ENCODE measurements at regions not wholly inside any gene's neighbourhood (a gene's known extent, or its start where the extent isn't known, plus 50 kb on each side); places are given as distances from the start of the nearest gene placed in this dataset.

GRCh38 chr2:20900052-20900636 is 77.2 kb upstream of the LDAH start:
- no peak for TF ChIP-seq YY1 (IDR thresholded peaks at IDR 0.05; ENCODE audit: low read depth)
- no peak for TF ChIP-seq RAD21 (IDR thresholded peaks at IDR 0.05; ENCODE audit: low read depth)

GRCh38 chr2:20897874-20898453 is 75.1 kb upstream of the LDAH start:
- no peak for TF ChIP-seq USF1 (IDR thresholded peaks at IDR 0.05)
- TF ChIP-seq MAX (IDR thresholded peaks at IDR 0.05) = no peak
- TF ChIP-seq CEBPB (IDR thresholded peaks at IDR 0.05) = no peak
- TF ChIP-seq EP300 (IDR thresholded peaks at IDR 0.05; ENCODE audit: borderline replicate concordance) = no peak
- TF ChIP-seq ZBTB7A (IDR thresholded peaks at IDR 0.05; ENCODE audit: low read depth) = no peak
- TF ChIP-seq TAF1 (IDR thresholded peaks at IDR 0.05; ENCODE audit: low read depth) = no peak
- TF ChIP-seq CREB1 (IDR thresholded peaks at IDR 0.05; ENCODE audit: low read depth) = no peak
- no peak for TF ChIP-seq NFIC (IDR thresholded peaks at IDR 0.05)
- no peak for TF ChIP-seq YY1 (IDR thresholded peaks at IDR 0.05; ENCODE audit: low read depth)
- TF ChIP-seq TCF12 (IDR thresholded peaks at IDR 0.05; ENCODE audit: low read depth) = no peak
- no peak for TF ChIP-seq REST (IDR thresholded peaks at IDR 0.05; ENCODE audit: low read depth)
- TF ChIP-seq TEAD4 (IDR thresholded peaks at IDR 0.05) = no peak
- no peak for TF ChIP-seq EGR1 (IDR thresholded peaks at IDR 0.05)
- no peak for TF ChIP-seq RAD21 (IDR thresholded peaks at IDR 0.05; ENCODE audit: low read depth)
- TF ChIP-seq FOXM1 (IDR thresholded peaks at IDR 0.05; ENCODE audit: borderline replicate concordance, low read depth) = no peak

GRCh38 chr2:20897047-20897446 is 74.1 kb upstream of the LDAH start:
- TF ChIP-seq EGR1 (IDR thresholded peaks at IDR 0.05) (no peak), REST (IDR thresholded peaks at IDR 0.05; ENCODE audit: low read depth) (no peak), YY1 (IDR thresholded peaks at IDR 0.05; ENCODE audit: low read depth) (no peak), CEBPB (IDR thresholded peaks at IDR 0.05) (no peak), EP300 (IDR thresholded peaks at IDR 0.05; ENCODE audit: borderline replicate concordance) (no peak), FOXM1 (IDR thresholded peaks at IDR 0.05; ENCODE audit: borderline replicate concordance, low read depth) (no peak), RAD21 (IDR thresholded peaks at IDR 0.05; ENCODE audit: low read depth) (no peak), USF1 (IDR thresholded peaks at IDR 0.05) (no peak), TAF1 (IDR thresholded peaks at IDR 0.05; ENCODE audit: low read depth) (no peak), NFIC (IDR thresholded peaks at IDR 0.05) (no peak), TEAD4 (IDR thresholded peaks at IDR 0.05) (no peak)

GRCh38 chr2:20884829-20885228 is 61.9 kb upstream of the LDAH start:
- TF ChIP-seq REST (IDR thresholded peaks at IDR 0.05; ENCODE audit: low read depth) (no peak), USF1 (IDR thresholded peaks at IDR 0.05) (no peak), TEAD4 (IDR thresholded peaks at IDR 0.05) (no peak), YY1 (IDR thresholded peaks at IDR 0.05; ENCODE audit: low read depth) (no peak), EP300 (IDR thresholded peaks at IDR 0.05; ENCODE audit: borderline replicate concordance) (no peak), TCF12 (IDR thresholded peaks at IDR 0.05; ENCODE audit: low read depth) (no peak), FOXM1 (IDR thresholded peaks at IDR 0.05; ENCODE audit: borderline replicate concordance, low read depth) (no peak), ZBTB7A (IDR thresholded peaks at IDR 0.05; ENCODE audit: low read depth) (no peak), CEBPB (IDR thresholded peaks at IDR 0.05) (no peak), CREB1 (IDR thresholded peaks at IDR 0.05; ENCODE audit: low read depth) (no peak), RAD21 (IDR thresholded peaks at IDR 0.05; ENCODE audit: low read depth) (no peak), NFIC (IDR thresholded peaks at IDR 0.05) (no peak)
